HL-60 (cell line): ENCODE measurements at regions not wholly inside any gene's neighbourhood (a gene's known extent, or its start where the extent isn't known, plus 50 kb on each side); places are given as distances from the start of the nearest gene placed in this dataset.
A peak's percentile ranks its signal among the peaks of the same experiment; 100 is the strongest.

Experiments used
- DNase-seq, 2 experiments: peaks; one replicate each; pipeline ENCODE4 v3.0.0-alpha.2; 2010 to 2020; ENCODE audit warnings: low read depth in 1 of 2, low spot score in 1 of 2
- H3K27ac ChIP-seq: fragments of 250-450 bp; sonication (Bioruptor Pico); replicated peaks from 2 replicates; pipeline ENCODE4 v1.5.1; 2020; ENCODE audit warnings: mild to moderate bottlenecking, moderate library complexity
- H3K27me3 ChIP-seq: fragments of 250-450 bp; sonication (Bioruptor Pico); 2 replicates; pipeline ENCODE4 v1.5.1; 2021; ENCODE audit warnings: mild to moderate bottlenecking, moderate library complexity; ENCODE audit not compliant: insufficient read depth, poor library complexity, severe bottlenecking
- H3K4me3 ChIP-seq: replicated peaks from 2 replicates; pipeline ENCODE4 v1.5.1; 2011; ENCODE audit warnings: mild to moderate bottlenecking, control low read depth, low read length; ENCODE audit not compliant: insufficient read depth
- CTCF ChIP-seq: IDR thresholded peaks from one replicate; pipeline ENCODE4 v1.5.1; 2011; ENCODE audit warnings: low read length, control low read depth, inconsistent platforms; ENCODE audit not compliant: insufficient read depth
- GABPA ChIP-seq: IDR thresholded peaks from 2 replicates; pipeline ENCODE4 v1.6.1; 2012; ENCODE audit warnings: low read depth
- POLR2AphosphoS5 ChIP-seq: IDR thresholded peaks from 2 replicates; pipeline ENCODE4 v1.6.1; 2012; ENCODE audit warnings: low read depth
- SPI1 ChIP-seq: IDR thresholded peaks from 2 replicates; pipeline ENCODE4 v1.6.1; 2012; ENCODE audit warnings: low read depth, mild to moderate bottlenecking, borderline replicate concordance
- TF ChIP-seq, protein P1 (sequence below): IDR thresholded peaks from 2 replicates; pipeline ENCODE4 v1.6.1; 2012; ENCODE audit warnings: low read depth; ENCODE audit not compliant: insufficient replicate concordance

GRCh38 chr1:228922722-228923376 is 187.6 kb downstream of the RHOU start:
- H3K4me3 ChIP-seq = no peak overlapping the region
- TF ChIP-seq GABPA = no peak
- no peak for TF ChIP-seq CTCF
- TF ChIP-seq, protein P1, sequence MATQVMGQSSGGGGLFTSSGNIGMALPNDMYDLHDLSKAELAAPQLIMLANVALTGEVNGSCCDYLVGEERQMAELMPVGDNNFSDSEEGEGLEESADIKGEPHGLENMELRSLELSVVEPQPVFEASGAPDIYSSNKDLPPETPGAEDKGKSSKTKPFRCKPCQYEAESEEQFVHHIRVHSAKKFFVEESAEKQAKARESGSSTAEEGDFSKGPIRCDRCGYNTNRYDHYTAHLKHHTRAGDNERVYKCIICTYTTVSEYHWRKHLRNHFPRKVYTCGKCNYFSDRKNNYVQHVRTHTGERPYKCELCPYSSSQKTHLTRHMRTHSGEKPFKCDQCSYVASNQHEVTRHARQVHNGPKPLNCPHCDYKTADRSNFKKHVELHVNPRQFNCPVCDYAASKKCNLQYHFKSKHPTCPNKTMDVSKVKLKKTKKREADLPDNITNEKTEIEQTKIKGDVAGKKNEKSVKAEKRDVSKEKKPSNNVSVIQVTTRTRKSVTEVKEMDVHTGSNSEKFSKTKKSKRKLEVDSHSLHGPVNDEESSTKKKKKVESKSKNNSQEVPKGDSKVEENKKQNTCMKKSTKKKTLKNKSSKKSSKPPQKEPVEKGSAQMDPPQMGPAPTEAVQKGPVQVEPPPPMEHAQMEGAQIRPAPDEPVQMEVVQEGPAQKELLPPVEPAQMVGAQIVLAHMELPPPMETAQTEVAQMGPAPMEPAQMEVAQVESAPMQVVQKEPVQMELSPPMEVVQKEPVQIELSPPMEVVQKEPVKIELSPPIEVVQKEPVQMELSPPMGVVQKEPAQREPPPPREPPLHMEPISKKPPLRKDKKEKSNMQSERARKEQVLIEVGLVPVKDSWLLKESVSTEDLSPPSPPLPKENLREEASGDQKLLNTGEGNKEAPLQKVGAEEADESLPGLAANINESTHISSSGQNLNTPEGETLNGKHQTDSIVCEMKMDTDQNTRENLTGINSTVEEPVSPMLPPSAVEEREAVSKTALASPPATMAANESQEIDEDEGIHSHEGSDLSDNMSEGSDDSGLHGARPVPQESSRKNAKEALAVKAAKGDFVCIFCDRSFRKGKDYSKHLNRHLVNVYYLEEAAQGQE = no peak
- no peak for TF ChIP-seq POLR2AphosphoS5
- TF ChIP-seq SPI1 = no peak
- no peak overlapping the region for H3K27ac ChIP-seq
- no peak for DNase-seq
- no peaks in the 10 kb centered on the region for H3K27me3 ChIP-seq

DNA sequence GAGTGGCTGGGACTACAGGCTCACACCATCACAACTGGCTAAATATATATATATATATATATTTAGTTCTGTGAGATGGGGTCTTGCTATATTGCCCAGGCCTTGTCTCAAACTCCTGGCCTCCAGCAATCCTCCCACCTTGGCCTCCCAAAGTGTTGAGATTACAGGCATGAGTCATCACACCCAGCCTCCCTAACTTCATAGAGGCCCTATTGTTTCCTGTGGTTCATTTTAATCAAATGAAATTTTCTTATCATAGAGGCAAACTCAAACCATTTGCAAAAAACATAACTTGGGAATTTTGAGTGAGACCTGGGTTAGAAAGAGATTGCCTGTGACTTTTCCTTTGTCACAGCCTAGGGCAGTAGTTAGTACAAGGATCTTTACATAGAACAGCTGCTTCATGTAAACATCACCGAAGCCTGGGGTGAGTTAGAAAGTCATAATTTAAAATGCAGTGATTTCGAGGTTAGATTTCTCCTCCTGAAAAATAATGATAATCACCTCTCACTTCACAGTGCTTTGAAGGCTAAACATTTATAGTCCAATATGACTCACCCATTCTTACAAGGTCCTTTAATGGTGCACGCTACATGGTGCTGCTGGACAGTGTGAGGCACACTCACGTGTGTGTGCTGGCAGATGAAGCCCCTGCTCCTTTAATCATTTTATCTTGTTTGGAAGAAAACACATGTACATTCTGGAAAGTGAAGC is 188.9 kb downstream of the RHOU start:
- no peaks in the 10 kb centered on the region for H3K27me3 ChIP-seq
- no peak for DNase-seq
- no peak overlapping the region for H3K27ac ChIP-seq
- TF ChIP-seq, protein P1 = no peak
- TF ChIP-seq CTCF (no peak), POLR2AphosphoS5 (no peak), GABPA (no peak)
- H3K4me3 ChIP-seq = no peak overlapping the region

GRCh38 chr1:228925691-228926090 is 190.4 kb downstream of the RHOU start:
- TF ChIP-seq, protein P1 = no peak
- TF ChIP-seq SPI1 = peak; percentile 32; the same call in 1 of the 2 replicates
- Histone ChIP-seq H3K4me3 (no peak overlapping the region), H3K27ac (no peak overlapping the region), H3K27me3 (no peaks in the 10 kb centered on the region)
- no peak for DNase-seq
